ENCODE measurements at regions not wholly inside any gene's neighbourhood (a gene's known extent, or its start where the extent isn't known, plus 50 kb on each side); places are given as distances from the start of the nearest gene placed in this dataset.

DNA sequence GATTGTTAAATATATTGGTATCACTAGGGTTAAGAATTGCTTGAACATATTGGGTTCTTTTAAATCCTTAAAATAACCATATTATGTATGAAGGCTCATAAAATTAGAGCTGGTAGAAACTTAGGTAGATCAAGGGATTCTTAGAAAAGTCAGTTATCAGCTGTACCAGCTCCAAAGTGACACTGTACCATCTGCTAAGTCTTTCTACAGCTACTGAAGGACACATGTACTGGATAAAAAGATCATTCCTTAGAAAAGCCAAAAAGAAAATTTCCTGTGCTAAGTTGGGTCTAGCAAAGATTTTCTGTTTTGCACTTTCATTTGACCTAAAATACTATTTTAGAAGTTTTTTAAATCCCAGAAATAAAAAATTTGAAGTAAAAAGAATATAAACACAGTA lies 130.4 kb downstream of the CD164 start:
- TF ChIP-seq, protein P1, sequence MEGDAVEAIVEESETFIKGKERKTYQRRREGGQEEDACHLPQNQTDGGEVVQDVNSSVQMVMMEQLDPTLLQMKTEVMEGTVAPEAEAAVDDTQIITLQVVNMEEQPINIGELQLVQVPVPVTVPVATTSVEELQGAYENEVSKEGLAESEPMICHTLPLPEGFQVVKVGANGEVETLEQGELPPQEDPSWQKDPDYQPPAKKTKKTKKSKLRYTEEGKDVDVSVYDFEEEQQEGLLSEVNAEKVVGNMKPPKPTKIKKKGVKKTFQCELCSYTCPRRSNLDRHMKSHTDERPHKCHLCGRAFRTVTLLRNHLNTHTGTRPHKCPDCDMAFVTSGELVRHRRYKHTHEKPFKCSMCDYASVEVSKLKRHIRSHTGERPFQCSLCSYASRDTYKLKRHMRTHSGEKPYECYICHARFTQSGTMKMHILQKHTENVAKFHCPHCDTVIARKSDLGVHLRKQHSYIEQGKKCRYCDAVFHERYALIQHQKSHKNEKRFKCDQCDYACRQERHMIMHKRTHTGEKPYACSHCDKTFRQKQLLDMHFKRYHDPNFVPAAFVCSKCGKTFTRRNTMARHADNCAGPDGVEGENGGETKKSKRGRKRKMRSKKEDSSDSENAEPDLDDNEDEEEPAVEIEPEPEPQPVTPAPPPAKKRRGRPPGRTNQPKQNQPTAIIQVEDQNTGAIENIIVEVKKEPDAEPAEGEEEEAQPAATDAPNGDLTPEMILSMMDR (IDR thresholded peaks at IDR 0.05) = no peak
- TF ChIP-seq ZFX (IDR thresholded peaks at IDR 0.05; ENCODE audit: borderline replicate concordance) = no peak
